Sigmoid colon (tissue), 6 donors: ENCODE measurements at regions not wholly inside any gene's neighbourhood (a gene's known extent, or its start where the extent isn't known, plus 50 kb on each side); places are given as distances from the start of the nearest gene placed in this dataset.

Source experiments
- DNase-seq: peaks from one replicate; pipeline ENCODE4 v3.0.0-alpha.2; 2019
- H3K27ac ChIP-seq, 4 donors: fragments of 200-600 bp; sonication (generic); one replicate each; pipeline ENCODE4 v1.5.1; 2016 to 2019; ENCODE audit warnings: mild to moderate bottlenecking in 1 of 4
- H3K27me3 ChIP-seq, 3 donors: fragments of 200-600 bp; sonication (generic); one replicate each; pipeline ENCODE4 v1.5.1; 2019; ENCODE audit warnings: mild to moderate bottlenecking in 1 of 3
- H3K36me3 ChIP-seq, 4 donors: fragments of 200-600 bp; sonication (generic); one replicate each; pipeline ENCODE4 v1.5.1; 2016 to 2019
- H3K4me1 ChIP-seq, 4 donors: fragments of 200-600 bp; sonication (generic); one replicate each; pipeline ENCODE4 v1.5.1; 2017 to 2019
- H3K4me3 ChIP-seq, 4 donors: fragments of 200-600 bp; sonication (generic); one replicate each; pipeline ENCODE4 v1.5.1; 2017 to 2019; ENCODE audit warnings: mild to moderate bottlenecking in 2 of 4, moderate library complexity in 1 of 4
- H3K9me3 ChIP-seq, 4 donors: fragments of 200-600 bp in 3 of 4; sonication (generic) in 3 of 4; one replicate each; pipeline versions ENCODE4 v1.5.1 to v1.6.1; 2013 to 2019
- CTCF ChIP-seq, 4 experiments: fragments of 450-650 bp in 3 of 4; fragments of 200-600 bp in 1 of 4; IDR thresholded peaks; one replicate each; pipeline ENCODE4 v1.5.1; 2016 to 2019; ENCODE audit warnings: antibody characterized with exemption in 4 of 4, mild to moderate bottlenecking in 3 of 4, moderate library complexity in 2 of 4
- EP300 ChIP-seq, 4 donors: sonication (generic); formaldehyde crosslinking; IDR thresholded peaks; one replicate each; pipeline ENCODE4 v1.6.1; 2017; ENCODE audit warnings: antibody characterized with exemption in 4 of 4
- POLR2A ChIP-seq, 2 donors: fragments of 450-650 bp; IDR thresholded peaks; one replicate each; pipeline ENCODE4 v1.6.1; 2016; ENCODE audit warnings: antibody characterized with exemption in 2 of 2, mild to moderate bottlenecking in 2 of 2, moderate library complexity in 2 of 2
- POLR2AphosphoS5 ChIP-seq, 4 donors: sonication (generic); formaldehyde crosslinking; IDR thresholded peaks; one replicate each; pipeline ENCODE4 v1.6.1; 2017; ENCODE audit warnings: antibody characterized with exemption in 4 of 4
- WGBS, 2 donors: extraction: QIAGEN DNeasy Blood & Tissue Kit; methylation state at CpG; one replicate each; pipeline ENCODE4 v1.1.7; 2013; 5-methylcytosine and 5-hydroxymethylcytosine counted together
- intact Hi-C: fragments of 100-400 bp; cut with DNase I; formaldehyde crosslinking; loops from one replicate; pipeline ENCODE4 v1.15.1; 2023
- donor health status: healthy with polysubstance abuse.
- donor health status: healthy.

- DNase-seq = no peak
- intact Hi-C loops = loop anchor here (2.0 to 10.0 kb wide), 4 partner anchors 74 to 1178 kb away; partner anchors contain the start of gene TRIB2
- H3K9me3 ChIP-seq = no peaks in the 10 kb centered on the region
- no peak for TF ChIP-seq POLR2AphosphoS5 (IDR thresholded peaks at IDR 0.05)
- TF ChIP-seq CTCF (IDR thresholded peaks at IDR 0.05) = no peak
- no peak for TF ChIP-seq POLR2A (IDR thresholded peaks at IDR 0.05)
- TF ChIP-seq EP300 (IDR thresholded peaks at IDR 0.05) = no peak
- 70 to 77% methylated on average over 4 of the region's 4 CpGs for WGBS, 2 donors
- peak overlapping the region in 3 of 4 donors; percentile 42 to 53 (median 44) for H3K27ac ChIP-seq
- H3K4me3 ChIP-seq = peak overlapping the region in 1 of 4 donors; percentile 2
- peaks cover 0 to 21% (median 19%) of the 10 kb centered on the region in 4 donors for H3K4me1 ChIP-seq
- H3K27me3 ChIP-seq = no peaks in the 10 kb centered on the region
- H3K36me3 ChIP-seq = no peaks in the 10 kb centered on the region
Observed at GRCh38 chr2:13006426-13006825, 289.7 kb downstream of the TRIB2 start.

DNA sequence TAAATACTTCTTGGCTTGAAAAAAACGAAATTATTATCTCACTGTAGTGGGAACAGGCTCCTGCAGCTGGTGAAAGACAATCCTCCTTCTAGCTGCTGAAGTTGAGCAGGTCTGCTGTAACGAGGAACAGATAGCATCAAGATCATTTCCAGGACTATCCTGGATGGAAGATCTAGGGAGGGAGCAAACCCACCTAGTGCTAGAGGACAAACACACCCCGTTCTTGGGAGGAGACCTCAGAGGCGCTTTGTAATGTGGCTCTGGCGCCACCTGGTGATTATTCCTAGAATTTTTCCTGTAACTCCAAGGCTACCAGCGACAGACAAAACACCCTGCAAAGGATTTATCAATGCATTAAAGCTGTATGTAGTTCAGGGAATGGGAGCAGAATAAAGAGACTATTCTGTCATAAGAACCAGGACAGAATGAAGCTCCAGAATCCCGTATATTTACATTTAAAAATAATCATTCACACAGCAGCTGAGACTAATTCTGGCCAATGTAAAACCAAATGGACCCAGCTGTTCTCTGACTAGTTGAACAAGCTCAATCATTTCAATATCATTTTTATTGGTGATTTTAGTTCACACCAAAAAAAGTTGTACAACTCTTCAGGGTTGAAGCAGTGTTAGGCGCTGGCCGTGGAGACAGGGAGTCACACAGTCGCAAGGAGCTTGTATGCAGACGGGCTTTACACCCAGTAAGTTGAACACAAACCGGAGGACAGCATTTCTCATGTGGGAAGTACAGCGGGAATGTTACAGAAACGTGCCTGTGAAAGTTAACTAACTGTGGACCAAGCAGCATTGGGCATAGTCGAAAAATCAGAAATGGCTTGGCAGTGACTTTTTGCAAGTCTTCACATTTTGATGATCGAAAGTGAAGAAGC, 290.3 kb downstream of the TRIB2 start:
- Histone ChIP-seq H3K4me1 (peaks cover 0 to 20% (median 18%) of the 10 kb centered on the region in 4 donors), H3K4me3 (peak overlapping the region in 1 of 4 donors; percentile 2), H3K36me3 (no peaks in the 10 kb centered on the region), H3K27me3 (no peaks in the 10 kb centered on the region), H3K27ac (peak overlapping the region in 3 of 4 donors; percentile 42 to 53 (median 44)), H3K9me3 (no peaks in the 10 kb centered on the region)
- TF ChIP-seq CTCF (IDR thresholded peaks at IDR 0.05) = peak; percentile 57 to 90 (median 81)
- TF ChIP-seq EP300 (IDR thresholded peaks at IDR 0.05) = no peak
- peak in 3 of 4 donors; percentile 26 to 44 (median 29) for TF ChIP-seq POLR2AphosphoS5 (IDR thresholded peaks at IDR 0.05)
- intact Hi-C loops = loop anchor here (1.0 to 10.0 kb wide), 5 partner anchors 75 to 1178 kb away; partner anchors contain the start of gene TRIB2
- DNase-seq = peak; percentile 80
- 29 to 35% methylated on average over 16 of the region's 16 CpGs for WGBS, 2 donors

DNA sequence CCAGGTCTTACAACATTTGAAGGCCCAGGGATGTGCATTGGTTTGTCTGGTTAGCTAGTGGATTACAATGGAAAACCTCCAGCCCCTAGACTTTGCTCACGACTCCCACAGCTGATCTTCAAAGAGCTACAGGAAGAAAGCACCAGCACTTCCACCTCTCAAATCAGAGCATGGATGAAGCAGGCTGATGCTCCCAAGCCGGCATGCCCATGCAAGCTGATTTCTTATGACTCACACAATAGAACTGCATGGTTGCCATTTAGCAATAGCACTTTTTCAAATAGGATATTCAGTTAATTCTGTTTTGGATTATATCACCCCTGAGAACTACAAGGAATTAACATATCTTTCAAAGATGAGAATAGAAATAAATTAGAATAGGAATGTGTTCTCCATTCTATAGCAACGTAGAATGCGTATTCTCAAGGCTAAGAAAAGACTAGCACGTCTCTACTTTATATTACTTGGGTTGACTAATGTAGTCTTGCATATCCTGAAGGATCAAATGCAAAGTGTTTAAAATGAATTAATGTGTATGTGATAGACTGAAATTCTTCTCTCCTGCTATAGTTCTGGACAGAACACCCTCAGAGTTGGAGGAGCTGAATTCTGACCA, 292.4 kb downstream of the TRIB2 start:
- no peaks in the 10 kb centered on the region for H3K9me3 ChIP-seq
- TF ChIP-seq POLR2A (IDR thresholded peaks at IDR 0.05) (no peak), POLR2AphosphoS5 (IDR thresholded peaks at IDR 0.05) (no peak), CTCF (IDR thresholded peaks at IDR 0.05) (no peak), EP300 (IDR thresholded peaks at IDR 0.05) (no peak)
- 75 to 88% methylated on average over 5 of the region's 5 CpGs for WGBS, 2 donors
- no peak overlapping the region for H3K4me3 ChIP-seq
- intact Hi-C loops = loop anchor here (5.0 to 10.0 kb wide), 2 partner anchors 77 to 554 kb away; no protein-coding TSS in a partner anchor
- peaks cover 0 to 12% (median 8%) of the 10 kb centered on the region in 4 donors for H3K4me1 ChIP-seq
- H3K36me3 ChIP-seq = no peaks in the 10 kb centered on the region
- DNase-seq = no peak
- H3K27me3 ChIP-seq = no peaks in the 10 kb centered on the region
- no peak overlapping the region for H3K27ac ChIP-seq

- Histone ChIP-seq H3K4me1 (peaks cover 0 to 12% (median 8%) of the 10 kb centered on the region in 4 donors), H3K27me3 (peaks cover 0 to 4% (median 0%) of the 10 kb centered on the region in 3 donors), H3K4me3 (no peak overlapping the region), H3K9me3 (no peaks in the 10 kb centered on the region), H3K36me3 (no peaks in the 10 kb centered on the region), H3K27ac (no peak overlapping the region)
- intact Hi-C loops = no loop called here
- TF ChIP-seq CTCF (IDR thresholded peaks at IDR 0.05) = no peak
- TF ChIP-seq EP300 (IDR thresholded peaks at IDR 0.05) = no peak
- TF ChIP-seq POLR2AphosphoS5 (IDR thresholded peaks at IDR 0.05) = no peak
- TF ChIP-seq POLR2A (IDR thresholded peaks at IDR 0.05) = no peak
- 70 to 77% methylated on average over 5 of the region's 5 CpGs for WGBS, 2 donors
- DNase-seq = no peak
Observed at GRCh38 chr2:13010283-13010682, 293.5 kb downstream of the TRIB2 start.
